ENCODE measurements at regions not wholly inside any gene's neighbourhood (a gene's known extent, or its start where the extent isn't known, plus 50 kb on each side); places are given as distances from the start of the nearest gene placed in this dataset.

- DNase-seq: no peak
Observed at GRCh38 chr16:13402601-13403000, 501.2 kb downstream of the SHISA9 start.

DNA sequence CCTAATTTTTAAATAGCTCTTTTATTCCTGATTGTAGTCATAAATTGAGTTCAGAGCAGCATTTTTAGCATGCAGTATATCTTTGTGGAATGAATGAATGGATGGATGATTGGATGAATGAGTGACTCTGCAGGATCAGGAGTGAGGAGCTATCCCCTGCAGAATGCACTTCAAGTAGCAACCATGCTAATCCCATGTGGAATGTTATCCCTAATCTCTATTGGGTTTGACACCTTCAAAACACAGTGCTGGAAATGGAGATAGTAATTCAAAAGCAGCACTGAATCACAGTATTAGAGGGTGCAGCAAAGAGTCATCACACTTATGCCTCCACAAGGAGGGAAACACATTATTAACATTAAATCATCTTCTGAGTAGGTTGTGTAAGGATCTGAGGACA lies 501.9 kb downstream of the SHISA9 start:
- no peak for DNase-seq

- DNase-seq: no peak
Observed at GRCh38 chr16:13414154-13414553, 505.8 kb upstream of the ERCC4 start.

DNA sequence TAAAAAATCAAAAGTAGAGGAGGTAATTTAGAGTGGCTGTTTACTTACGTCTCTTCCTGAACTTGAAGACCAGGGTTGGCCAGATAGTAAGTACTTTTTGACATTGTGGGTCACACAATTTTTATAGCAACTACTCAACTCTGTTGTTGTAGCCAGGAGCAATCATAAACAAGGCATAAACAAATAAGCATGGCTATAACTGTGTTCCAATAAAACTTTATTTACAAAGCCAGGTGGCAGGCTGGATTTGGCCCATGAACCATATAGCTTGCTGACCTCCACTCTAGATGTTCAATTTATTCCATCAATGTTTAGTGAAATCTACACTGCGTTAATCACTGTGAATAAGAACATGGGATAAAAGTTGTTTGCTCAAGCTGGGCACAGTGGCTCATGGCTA lies 500.4 kb upstream of the ERCC4 start:
- no peak for DNase-seq

- DNase-seq: no peak
Observed at GRCh38 chr16:13421726-13422125, 498.2 kb upstream of the ERCC4 start.

- no peak for DNase-seq
Observed at GRCh38 chr16:13425836-13426235, 494.1 kb upstream of the ERCC4 start.

DNA sequence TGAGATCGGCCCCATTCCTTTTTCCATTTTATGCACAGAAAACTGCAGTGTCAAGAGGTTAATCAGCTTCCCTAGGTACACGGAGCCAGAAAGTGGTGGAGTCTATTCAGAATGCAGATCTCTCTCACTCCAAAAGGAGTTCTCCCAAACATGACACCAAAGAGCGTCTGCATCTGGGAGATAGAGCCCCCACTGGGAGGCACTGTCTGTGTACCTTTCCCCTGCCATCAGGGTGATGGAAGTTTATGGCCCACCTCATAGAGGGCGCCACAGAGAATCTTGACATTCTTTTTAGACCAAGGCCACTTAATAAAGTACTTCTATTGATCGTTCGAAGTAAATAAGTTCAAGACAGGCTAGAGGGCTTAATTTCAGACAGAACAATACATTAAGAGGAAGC lies 493.7 kb upstream of the ERCC4 start:
- DNase-seq: peak; percentile 7

DNA sequence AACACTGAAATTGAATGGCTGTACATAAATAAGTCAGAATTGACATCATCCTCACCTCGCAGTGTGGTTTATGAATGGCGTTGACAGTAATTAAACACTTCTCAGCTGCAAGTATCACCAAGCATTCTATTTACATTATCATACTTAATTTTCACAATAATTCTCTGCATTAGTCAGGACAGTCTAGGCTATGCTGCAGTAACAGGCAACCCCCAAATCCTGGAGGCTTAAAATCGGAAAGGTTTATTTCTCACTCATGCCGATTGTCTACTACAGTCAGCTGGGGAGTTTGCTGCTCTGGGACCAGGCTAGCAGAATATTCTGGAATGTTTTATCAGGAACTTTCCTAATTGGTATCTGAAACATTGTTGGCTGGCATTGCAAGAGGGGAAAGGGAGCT lies 493.2 kb upstream of the ERCC4 start:
- no peak for DNase-seq

DNA sequence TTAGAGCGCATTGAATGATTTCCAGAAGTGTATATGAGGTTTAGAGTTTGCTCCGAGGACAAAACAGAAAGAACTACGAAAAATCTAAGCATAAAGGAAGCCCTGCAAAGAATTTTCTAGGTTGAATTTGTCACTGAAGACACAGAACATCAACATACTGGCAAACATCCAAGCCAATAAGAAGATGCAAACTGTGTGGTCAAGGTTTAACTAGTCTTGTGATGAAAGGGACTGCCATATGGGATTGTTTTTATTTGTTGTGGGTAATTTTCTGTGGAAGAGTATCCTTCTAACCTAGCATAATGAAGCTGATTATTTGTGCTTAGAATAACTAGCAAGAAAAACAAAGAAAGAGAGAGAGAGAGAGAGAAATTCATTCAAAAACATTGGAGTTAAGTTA lies 492.0 kb upstream of the ERCC4 start:
- no peak for DNase-seq

DNA sequence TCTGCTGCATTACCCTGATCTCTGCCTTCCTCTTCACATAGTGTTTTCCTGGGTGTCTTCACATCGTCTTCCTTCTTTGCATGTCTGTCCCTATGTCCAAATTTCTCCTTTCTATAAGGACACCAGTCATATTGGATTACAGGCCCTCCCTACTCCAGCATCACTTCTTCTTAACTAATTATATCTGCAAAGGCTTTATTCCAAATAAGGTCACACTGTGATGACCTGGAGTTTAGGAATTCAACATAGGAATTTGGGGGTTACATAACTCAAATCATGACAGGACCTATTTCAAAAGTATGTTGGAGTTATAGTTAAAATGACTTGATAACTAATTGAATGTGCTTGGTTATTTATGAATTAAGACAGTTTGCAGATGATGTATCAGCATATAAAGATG lies 490.5 kb upstream of the ERCC4 start:
- DNase-seq: no peak

DNA sequence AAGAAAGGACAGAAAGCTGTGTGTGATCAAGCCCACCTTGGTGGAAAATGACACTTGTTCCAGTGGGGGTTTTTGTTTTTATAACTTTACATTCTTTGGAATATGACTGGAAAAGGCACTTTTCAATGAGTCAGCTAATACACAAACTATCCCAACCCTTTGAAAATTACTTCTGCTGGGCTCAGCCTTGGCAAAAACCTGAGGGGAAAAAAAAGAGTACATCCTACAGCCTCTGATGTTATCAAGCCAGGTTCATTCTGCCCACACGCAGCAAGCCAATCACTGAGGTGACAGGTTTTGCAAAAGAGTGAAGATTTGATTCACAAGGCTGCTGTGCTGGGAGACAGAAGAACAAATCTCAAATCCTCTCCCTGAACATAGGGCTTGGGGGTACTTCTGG lies 484.5 kb upstream of the ERCC4 start:
- no peak for DNase-seq

GRCh38 chr16:13435873-13436474 lies 484.0 kb upstream of the ERCC4 start:
- no peak for DNase-seq

DNA sequence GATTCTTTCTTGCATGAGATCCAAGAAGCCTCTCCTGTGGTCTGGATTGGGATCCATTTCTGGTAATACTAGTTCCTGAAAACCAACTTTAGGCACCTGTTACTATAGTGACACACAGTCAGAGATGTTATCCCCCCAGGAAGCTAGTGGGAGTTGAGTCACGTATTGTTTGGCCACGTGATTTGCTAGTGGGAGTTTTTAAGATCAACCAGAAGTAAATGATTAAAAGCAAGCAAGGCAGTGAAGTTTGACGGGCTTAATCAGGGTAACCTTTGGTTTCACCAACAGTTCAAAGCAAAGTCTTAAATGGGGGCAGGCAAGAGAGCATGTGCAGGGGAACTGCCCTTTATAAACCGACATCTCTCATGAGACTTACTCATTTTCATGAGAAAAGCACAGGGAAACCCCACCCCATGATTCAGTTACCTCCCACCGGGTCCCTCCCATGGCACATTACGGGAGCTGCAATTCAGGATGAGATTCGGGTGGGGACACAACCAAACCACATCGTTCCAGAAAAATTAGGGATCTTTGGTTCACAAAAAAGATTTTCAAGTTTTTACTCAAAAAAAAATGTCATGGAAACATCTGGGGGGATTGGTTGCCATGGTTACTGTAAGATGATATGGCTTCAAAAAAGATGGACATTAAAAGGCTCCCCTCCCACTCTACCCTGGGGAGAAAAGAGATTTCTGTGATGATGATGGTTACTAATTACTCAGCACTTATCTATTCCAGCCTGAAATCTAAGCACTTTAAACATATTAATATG lies 483.1 kb upstream of the ERCC4 start:
- peak; percentile 34 for DNase-seq

GRCh38 chr16:13437413-13437795 lies 482.6 kb upstream of the ERCC4 start:
- DNase-seq: no peak

GRCh38 chr16:13438064-13438463 lies 481.9 kb upstream of the ERCC4 start:
- no peak for DNase-seq

GRCh38 chr16:13439766-13440165 lies 480.2 kb upstream of the ERCC4 start:
- no peak for DNase-seq

GRCh38 chr16:13441675-13442074 lies 478.3 kb upstream of the ERCC4 start:
- no peak for DNase-seq

DNA sequence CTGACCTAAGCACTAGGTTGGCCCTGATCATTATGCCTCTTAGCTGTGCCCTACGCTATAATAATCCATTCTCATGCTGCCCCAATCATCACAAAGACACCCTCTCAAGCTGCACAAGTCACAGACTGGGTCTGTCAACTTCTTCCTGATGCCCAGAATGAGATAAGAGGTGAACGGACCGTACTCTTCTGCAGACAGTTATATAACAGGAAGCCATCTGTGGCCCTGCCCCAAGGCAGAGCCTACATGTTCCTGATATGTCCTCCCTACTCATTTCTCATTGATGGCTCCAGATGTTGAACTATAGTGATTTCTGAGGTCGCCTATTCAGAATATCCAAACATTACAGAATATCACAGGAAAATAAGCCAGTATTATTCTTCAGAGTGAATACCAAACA lies 471.6 kb upstream of the ERCC4 start:
- DNase-seq: no peak

DNA sequence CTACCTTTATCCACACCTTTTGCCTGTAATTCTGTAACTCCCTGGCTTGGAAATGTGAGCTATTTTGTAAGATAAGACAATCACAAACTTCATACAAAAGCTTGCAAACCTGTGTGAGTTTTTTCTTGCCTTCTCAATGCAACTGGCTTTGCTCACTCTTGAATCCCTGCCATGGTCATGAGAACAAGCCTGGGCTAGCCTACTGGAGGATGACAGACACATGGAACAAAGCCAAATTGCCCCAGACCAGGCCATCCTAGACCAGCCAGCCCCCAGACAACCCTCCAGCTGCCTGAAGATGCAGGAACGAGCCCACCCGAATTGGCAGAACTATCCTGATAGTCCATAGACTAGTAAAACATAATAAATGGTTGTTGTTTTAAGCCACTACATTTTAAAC lies 466.6 kb upstream of the ERCC4 start:
- DNase-seq: no peak

GRCh38 chr16:13453938-13454553 lies 465.9 kb upstream of the ERCC4 start:
- peak; percentile 45 for DNase-seq

GRCh38 chr16:13463619-13464018 lies 456.3 kb upstream of the ERCC4 start:
- no peak for DNase-seq

- DNase-seq: no peak
Observed at GRCh38 chr16:13471036-13471435, 448.9 kb upstream of the ERCC4 start.

GRCh38 chr16:13478991-13479390 lies 441.0 kb upstream of the ERCC4 start:
- no peak for DNase-seq

DNA sequence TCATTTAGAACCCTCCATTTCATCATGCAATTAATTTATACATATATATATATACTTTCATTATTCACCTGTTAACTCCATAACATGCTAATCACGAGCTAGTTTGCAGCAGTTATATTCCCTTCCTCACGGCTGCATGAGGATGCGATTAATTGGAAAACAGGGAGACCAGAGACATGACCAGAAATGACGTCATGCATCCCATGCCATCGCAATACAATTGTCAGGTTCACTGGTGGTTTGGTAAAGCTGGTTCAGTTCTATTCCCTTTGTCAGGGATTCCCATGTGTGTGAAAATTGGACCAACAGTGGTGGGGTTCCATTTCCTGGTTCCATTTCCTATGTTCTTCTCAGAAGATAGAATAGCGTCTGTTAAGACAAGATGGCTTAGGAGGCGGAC lies 440.4 kb upstream of the ERCC4 start:
- no peak for DNase-seq

DNA sequence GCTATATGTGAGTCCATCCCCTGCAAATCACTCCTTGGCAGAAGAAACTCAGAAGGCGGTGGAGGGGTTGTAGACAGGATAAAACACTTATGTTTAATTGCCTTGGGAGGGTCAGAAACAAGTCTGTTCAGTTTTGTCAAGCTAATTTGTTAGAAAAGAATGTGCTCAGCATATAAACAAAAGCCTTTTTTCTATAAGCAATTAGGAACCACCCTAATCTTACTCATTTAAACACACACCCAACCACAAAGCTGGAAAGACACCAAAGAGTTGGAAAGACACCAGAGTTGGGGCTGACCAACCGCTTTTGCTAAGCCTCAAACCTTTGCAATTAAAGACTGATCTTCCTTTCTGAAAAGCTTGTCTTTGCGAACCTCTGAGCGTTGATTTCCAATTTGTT lies 439.2 kb upstream of the ERCC4 start:
- DNase-seq: no peak
